Muscle layer of duodenum (tissue), 2 donors: ENCODE measurements at regions not wholly inside any gene's neighbourhood (a gene's known extent, or its start where the extent isn't known, plus 50 kb on each side); places are given as distances from the start of the nearest gene placed in this dataset.

Experiments
- H3K27ac ChIP-seq: one replicate; pipeline ENCODE4 v1.7.0; 2013; ENCODE audit warnings: mild to moderate bottlenecking, low read length
- H3K27me3 ChIP-seq: one replicate; pipeline ENCODE4 v1.7.0; 2013; ENCODE audit warnings: low read depth, mild to moderate bottlenecking, control low read depth, low read length
- H3K36me3 ChIP-seq, 2 donors: one replicate each; pipeline ENCODE4 v1.7.0; 2013; ENCODE audit warnings: low read length in 2 of 2, control low read depth in 1 of 2, mild to moderate bottlenecking in 1 of 2; ENCODE audit not compliant: insufficient read depth in 2 of 2, control insufficient read depth in 1 of 2
- H3K4me1 ChIP-seq, 2 donors: one replicate each; pipeline ENCODE4 v1.7.0; 2013; ENCODE audit warnings: low read length in 2 of 2, mild to moderate bottlenecking in 2 of 2, control low read depth in 1 of 2, moderate library complexity in 1 of 2; ENCODE audit not compliant: insufficient read depth in 2 of 2, control insufficient read depth in 1 of 2
- H3K4me3 ChIP-seq, 2 donors: one replicate each; pipeline ENCODE4 v1.7.0; 2013; ENCODE audit warnings: low read length in 2 of 2, low read depth in 1 of 2, mild to moderate bottlenecking in 1 of 2
- H3K9me3 ChIP-seq, 2 donors: one replicate each; pipeline ENCODE4 v1.7.0; 2013; ENCODE audit warnings: low read length in 2 of 2, control low read depth in 1 of 2, mild to moderate bottlenecking in 1 of 2; ENCODE audit not compliant: control insufficient read depth in 1 of 2
- donor health status: healthy.

DNA sequence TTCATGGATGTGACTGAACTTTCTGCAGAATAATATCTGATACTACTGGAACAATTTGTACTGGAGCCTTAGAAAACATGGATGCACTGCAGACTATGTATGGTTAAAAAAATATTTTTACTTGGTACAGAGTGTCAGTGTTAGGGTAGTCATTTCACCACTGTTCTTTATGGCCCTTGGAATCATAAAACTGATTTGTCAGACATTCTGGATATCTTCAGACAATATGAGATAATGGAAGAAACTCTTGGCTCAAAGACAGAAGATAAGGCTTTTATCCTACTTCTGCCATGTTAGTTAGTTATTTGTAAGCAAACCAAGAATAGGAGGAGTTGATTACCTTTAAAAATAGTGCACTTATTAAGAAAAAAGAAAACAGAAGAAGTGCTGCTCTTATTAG, 209.4 kb downstream of the LRIG3 start:
- H3K36me3 ChIP-seq, result no peaks in the 10 kb centered on the region
- H3K27me3 ChIP-seq, result no peaks in the 10 kb centered on the region
- peaks cover 0 to 9% of the 10 kb centered on the region in 2 donors for H3K9me3 ChIP-seq
- no peak overlapping the region for H3K4me3 ChIP-seq
- no peak overlapping the region for H3K27ac ChIP-seq
- no peaks in the 10 kb centered on the region for H3K4me1 ChIP-seq

- no peak overlapping the region for H3K27ac ChIP-seq
- H3K9me3 ChIP-seq, result peaks cover 0 to 9% of the 10 kb centered on the region in 2 donors
- H3K27me3 ChIP-seq, result no peaks in the 10 kb centered on the region
- H3K4me1 ChIP-seq, result no peaks in the 10 kb centered on the region
- H3K4me3 ChIP-seq, result no peak overlapping the region
- no peaks in the 10 kb centered on the region for H3K36me3 ChIP-seq
These were observed 208.3 kb downstream of the LRIG3 start for GRCh38 chr12:58711974-58712373.

- Histone ChIP-seq H3K27me3 (no peaks in the 10 kb centered on the region), H3K4me3 (no peak overlapping the region), H3K36me3 (no peaks in the 10 kb centered on the region), H3K9me3 (peaks cover 0 to 9% of the 10 kb centered on the region in 2 donors), H3K4me1 (no peaks in the 10 kb centered on the region), H3K27ac (no peak overlapping the region)
These were observed 207.3 kb downstream of the LRIG3 start for GRCh38 chr12:58712976-58713375.

GRCh38 chr12:58719161-58719560, 201.1 kb downstream of the LRIG3 start:
- Histone ChIP-seq H3K4me1 (no peaks in the 10 kb centered on the region), H3K27me3 (no peaks in the 10 kb centered on the region), H3K9me3 (no peaks in the 10 kb centered on the region), H3K27ac (no peak overlapping the region), H3K4me3 (no peak overlapping the region), H3K36me3 (no peaks in the 10 kb centered on the region)

DNA sequence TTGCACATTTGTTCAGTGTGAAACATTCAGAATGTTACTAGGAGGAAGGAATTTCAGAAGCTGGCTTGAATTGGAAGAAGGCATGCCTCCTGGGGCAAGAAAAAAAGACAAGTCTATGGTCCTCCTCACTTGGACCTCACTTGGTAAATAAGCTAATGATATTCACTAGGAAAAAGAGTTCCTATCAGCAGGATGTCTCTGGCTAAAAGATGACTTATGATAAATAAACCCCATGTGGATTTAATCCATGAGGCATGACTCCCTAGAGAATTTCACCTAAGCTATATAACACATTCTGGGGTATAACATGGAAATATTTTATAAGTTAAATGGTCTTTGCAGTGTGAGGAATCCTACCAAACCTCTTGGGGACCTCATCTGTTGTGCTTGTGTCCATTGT, 199.9 kb downstream of the LRIG3 start:
- Histone ChIP-seq H3K27me3 (no peaks in the 10 kb centered on the region), H3K4me1 (no peaks in the 10 kb centered on the region), H3K36me3 (no peaks in the 10 kb centered on the region), H3K27ac (no peak overlapping the region), H3K4me3 (no peak overlapping the region), H3K9me3 (no peaks in the 10 kb centered on the region)

DNA sequence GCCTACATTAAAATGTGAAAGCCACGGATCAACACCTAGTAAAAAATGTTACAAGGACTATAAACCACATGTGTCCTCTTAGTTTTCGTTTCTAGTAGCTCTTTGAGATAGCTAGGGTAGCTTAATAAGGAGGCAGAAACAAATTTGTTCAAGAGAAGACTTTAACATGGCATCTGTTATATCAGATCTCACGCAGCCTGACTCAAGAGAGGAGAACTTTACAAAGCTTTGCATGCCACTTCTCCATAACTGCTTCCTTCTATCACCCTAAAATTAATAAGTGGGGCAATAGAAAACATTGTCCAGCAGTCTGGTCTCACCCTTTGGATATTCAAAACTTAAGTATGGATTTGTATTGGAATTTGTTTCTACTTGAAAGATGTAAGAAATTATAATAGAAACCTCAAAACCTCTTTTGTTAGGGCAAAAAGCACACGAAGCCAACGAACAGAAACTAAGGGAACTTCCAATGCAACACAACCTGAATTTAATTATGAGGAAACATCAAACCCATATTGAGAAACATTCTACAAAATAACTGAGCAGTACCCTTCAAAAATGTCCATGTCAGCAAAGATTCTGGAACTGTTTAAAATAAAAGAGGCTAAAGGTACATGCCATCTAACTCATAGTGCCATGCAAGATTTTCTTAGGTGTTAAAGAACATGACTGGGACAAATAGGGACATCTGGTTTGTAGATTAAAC, 194.8 kb downstream of the LRIG3 start:
- Histone ChIP-seq H3K27ac (no peak overlapping the region), H3K36me3 (no peaks in the 10 kb centered on the region), H3K9me3 (no peaks in the 10 kb centered on the region), H3K27me3 (no peaks in the 10 kb centered on the region), H3K4me1 (no peaks in the 10 kb centered on the region), H3K4me3 (no peak overlapping the region)

DNA sequence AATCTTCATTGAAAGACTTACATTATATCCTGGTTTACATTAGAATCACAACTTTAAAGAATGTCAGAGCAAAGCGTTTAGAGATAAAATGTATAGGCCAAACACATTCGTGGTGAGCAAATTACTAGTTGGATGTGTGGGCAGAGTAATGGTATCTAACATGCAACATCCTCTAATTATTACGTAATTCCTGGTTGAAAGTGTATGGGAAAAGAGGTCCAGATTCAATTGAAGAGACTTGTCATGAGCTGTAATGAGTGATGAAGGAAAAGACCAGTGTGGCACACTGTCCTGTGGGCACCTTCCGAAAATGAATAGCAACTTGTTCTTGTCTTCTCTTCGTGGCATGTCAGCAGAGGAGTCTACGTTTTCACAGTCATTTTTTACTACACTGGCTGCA, 192.8 kb downstream of the LRIG3 start:
- H3K9me3 ChIP-seq, result no peaks in the 10 kb centered on the region
- no peaks in the 10 kb centered on the region for H3K36me3 ChIP-seq
- H3K4me3 ChIP-seq, result no peak overlapping the region
- H3K27me3 ChIP-seq, result no peaks in the 10 kb centered on the region
- no peak overlapping the region for H3K27ac ChIP-seq
- H3K4me1 ChIP-seq, result no peaks in the 10 kb centered on the region

DNA sequence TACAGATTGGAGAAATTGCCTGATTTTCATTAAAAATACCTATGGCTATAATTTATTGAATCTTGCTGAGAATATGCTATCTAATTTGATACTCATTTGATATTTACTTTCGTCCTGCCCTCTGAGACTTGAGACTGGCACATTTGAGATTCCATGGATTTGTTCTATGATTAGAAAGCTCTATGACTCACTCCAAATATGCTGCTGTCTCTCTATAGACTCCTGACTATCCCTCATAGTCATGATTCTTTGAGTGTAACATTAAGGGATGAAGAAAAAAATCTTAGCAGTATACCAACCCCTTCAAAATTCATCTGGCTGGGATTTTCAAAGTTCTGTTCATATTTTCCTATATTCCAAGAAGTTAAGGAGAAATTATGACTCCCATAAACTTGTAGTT, 191.9 kb downstream of the LRIG3 start:
- Histone ChIP-seq H3K27ac (no peak overlapping the region), H3K36me3 (no peaks in the 10 kb centered on the region), H3K27me3 (no peaks in the 10 kb centered on the region), H3K9me3 (no peaks in the 10 kb centered on the region), H3K4me3 (no peak overlapping the region), H3K4me1 (no peaks in the 10 kb centered on the region)

DNA sequence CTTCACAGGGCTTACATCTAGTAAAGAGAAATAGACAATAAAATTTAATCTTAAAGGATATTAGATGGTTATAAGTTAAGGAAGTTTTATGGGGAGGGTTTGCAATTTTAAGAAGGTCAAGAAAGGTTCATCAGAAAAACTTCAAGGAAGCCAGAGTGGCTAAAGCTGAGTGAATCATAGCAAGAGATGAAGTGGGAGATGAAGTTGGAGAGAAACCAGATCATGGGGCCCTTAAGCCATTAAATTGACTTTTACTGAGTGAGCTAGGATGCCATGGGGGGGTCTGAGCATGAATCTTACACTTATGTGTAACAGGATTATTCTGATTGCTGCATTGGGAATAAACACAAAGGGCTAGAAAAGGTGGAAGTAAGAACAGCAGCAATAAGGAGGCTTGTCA, 189.2 kb downstream of the LRIG3 start:
- Histone ChIP-seq H3K27me3 (no peaks in the 10 kb centered on the region), H3K4me3 (no peak overlapping the region), H3K27ac (no peak overlapping the region), H3K4me1 (no peaks in the 10 kb centered on the region), H3K36me3 (no peaks in the 10 kb centered on the region), H3K9me3 (no peaks in the 10 kb centered on the region)

GRCh38 chr12:58732894-58733293, 187.4 kb downstream of the LRIG3 start:
- H3K9me3 ChIP-seq, result no peaks in the 10 kb centered on the region
- no peak overlapping the region for H3K4me3 ChIP-seq
- no peaks in the 10 kb centered on the region for H3K4me1 ChIP-seq
- H3K27ac ChIP-seq, result no peak overlapping the region
- no peaks in the 10 kb centered on the region for H3K27me3 ChIP-seq
- no peaks in the 10 kb centered on the region for H3K36me3 ChIP-seq

DNA sequence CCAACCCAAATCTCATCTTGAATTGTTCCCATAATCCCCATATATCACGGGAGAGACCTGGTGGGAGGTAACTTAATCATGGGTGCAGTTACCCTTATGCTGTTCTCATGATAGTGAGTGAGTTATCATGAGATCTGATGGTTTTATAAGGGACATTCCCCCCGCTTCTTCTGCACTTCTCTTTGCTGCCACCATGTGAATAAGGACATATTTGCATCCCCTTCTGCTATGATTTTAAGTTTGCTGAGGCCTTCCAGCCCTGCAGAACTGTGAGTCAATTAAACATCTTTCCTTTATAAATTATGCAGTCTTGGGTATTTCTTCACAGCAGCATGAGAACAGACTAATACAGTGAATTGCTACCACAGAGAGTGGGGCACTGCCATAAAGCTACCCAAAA, 179.1 kb downstream of the LRIG3 start:
- Histone ChIP-seq H3K27ac (no peak overlapping the region), H3K4me3 (no peak overlapping the region), H3K36me3 (no peaks in the 10 kb centered on the region), H3K27me3 (no peaks in the 10 kb centered on the region), H3K9me3 (no peaks in the 10 kb centered on the region), H3K4me1 (no peaks in the 10 kb centered on the region)
